HTERT RPE-1 (cell line): ENCODE measurements at regions not wholly inside any gene's neighbourhood (a gene's known extent, or its start where the extent isn't known, plus 50 kb on each side); places are given as distances from the start of the nearest gene placed in this dataset.

Source experiments
- in situ Hi-C: fragments of 300-500 bp; cut with MboI; formaldehyde crosslinking; loops from 4 replicates; pipeline ENCODE4 v1.14.3; 2020; ENCODE audit warnings: low sequenced_read_pairs

GRCh38 chr2:176641436-176641835 is 372.2 kb downstream of the MTX2 start:
- in situ Hi-C loops, result loop anchor here (25.0 kb wide), 1 partner anchor 504 kb away; the partner anchor contains the start of gene HOXD8

- in situ Hi-C loops, result loop anchor here (25.0 kb wide), 1 partner anchor 505 kb away; the partner anchor contains the start of gene HOXD8
These were observed 372.8 kb downstream of the MTX2 start for GRCh38 chr2:176642074-176642473.

GRCh38 chr2:176643646-176644045 is 374.4 kb downstream of the MTX2 start:
- in situ Hi-C loops, result loop anchor here (25.0 kb wide), 1 partner anchor 506 kb away; the partner anchor contains the start of gene HOXD8

GRCh38 chr2:176645494-176645893 is 376.3 kb downstream of the MTX2 start:
- in situ Hi-C loops, result loop anchor here (25.0 kb wide), 1 partner anchor 508 kb away; the partner anchor contains the start of gene HOXD8

- in situ Hi-C loops, result loop anchor here (25.0 kb wide), 1 partner anchor 509 kb away; the partner anchor contains the start of gene HOXD8
These were observed 376.9 kb downstream of the MTX2 start for GRCh38 chr2:176646033-176646615.

GRCh38 chr2:176647325-176648165 is 378.3 kb downstream of the MTX2 start:
- in situ Hi-C loops, result loop anchor here (25.0 kb wide), 1 partner anchor 510 kb away; the partner anchor contains the start of gene HOXD8

GRCh38 chr2:176648700-176649297 is 379.6 kb downstream of the MTX2 start:
- in situ Hi-C loops, result loop anchor here (25.0 kb wide), 1 partner anchor 511 kb away; the partner anchor contains the start of gene HOXD8

GRCh38 chr2:176650104-176650837 is 381.0 kb downstream of the MTX2 start:
- in situ Hi-C loops, result no loop called here

GRCh38 chr2:176650838-176651555 is 381.8 kb downstream of the MTX2 start:
- in situ Hi-C loops, result no loop called here

GRCh38 chr2:176652300-176653182 is 383.3 kb downstream of the MTX2 start:
- in situ Hi-C loops, result no loop called here

- in situ Hi-C loops, result no loop called here
These were observed 384.5 kb downstream of the MTX2 start for GRCh38 chr2:176653479-176654443.

GRCh38 chr2:176656038-176656775 is 387.0 kb downstream of the MTX2 start:
- in situ Hi-C loops, result no loop called here

- in situ Hi-C loops, result no loop called here
These were observed 387.5 kb downstream of the MTX2 start for GRCh38 chr2:176656776-176657140.

- in situ Hi-C loops, result no loop called here
These were observed 388.2 kb downstream of the MTX2 start for GRCh38 chr2:176657393-176657792.

- in situ Hi-C loops, result no loop called here
These were observed 389.5 kb downstream of the MTX2 start for GRCh38 chr2:176658708-176659107.

- in situ Hi-C loops, result no loop called here
These were observed 393.5 kb downstream of the MTX2 start for GRCh38 chr2:176662753-176663152.

GRCh38 chr2:176664478-176664877 is 395.2 kb downstream of the MTX2 start:
- in situ Hi-C loops, result no loop called here
